ENCODE measurements at regions not wholly inside any gene's neighbourhood (a gene's known extent, or its start where the extent isn't known, plus 50 kb on each side); places are given as distances from the start of the nearest gene placed in this dataset.

DNA sequence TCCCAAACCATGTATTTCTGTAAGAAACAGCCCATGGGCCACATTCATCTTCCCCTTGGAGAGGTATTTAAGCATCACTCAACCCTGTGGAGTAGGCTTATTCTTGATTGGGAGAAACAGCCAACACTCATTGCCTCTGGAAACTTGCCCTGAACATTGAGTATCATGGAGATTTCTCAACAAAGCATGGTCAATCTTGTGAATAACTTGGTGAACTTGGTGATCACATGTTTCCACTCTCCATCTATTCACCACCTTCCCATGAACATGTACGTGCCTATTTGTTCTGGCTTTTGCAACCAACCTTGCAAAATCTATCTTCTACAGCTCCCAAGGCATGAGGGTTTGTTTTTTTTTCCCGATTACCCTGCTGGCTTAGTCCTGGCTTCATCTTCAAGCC is 163.2 kb downstream of the PAH start:
- Histone ChIP-seq H4K20me1 (replicated peaks in 1 of 2; ENCODE audit: control insufficient read depth in 1 of 2, insufficient read depth in 2 of 2, low read length in 2 of 2) (no peaks in the 10 kb centered on the region), H3K36me3 (ENCODE audit: control insufficient read depth in 2 of 4, insufficient read depth in 4 of 4, low read length in 3 of 4) (no peaks in the 10 kb centered on the region), H3K4me3 (ENCODE audit: extremely low read depth in 1 of 4, insufficient read depth in 2 of 4, low read depth in 3 of 4, low read length in 4 of 4) (no peak overlapping the region), H2BK15ac (ENCODE audit: low read length) (no peak overlapping the region), H3K18ac (ENCODE audit: extremely low read depth, low read length) (no peak overlapping the region), H2BK20ac (ENCODE audit: low read length) (no peak overlapping the region), H4K8ac (ENCODE audit: extremely low read depth, insufficient read depth, low read length) (no peak overlapping the region), H3K23me2 (ENCODE audit: low read depth, low read length) (no peaks in the 10 kb centered on the region), H3K56ac (replicated peaks; ENCODE audit: insufficient read length, low read depth, low read length) (no peak overlapping the region), H3K4ac (replicated peaks; ENCODE audit: insufficient read length, low read depth, low read length) (no peak overlapping the region), H3K79me2 (ENCODE audit: control insufficient read depth in 1 of 2, insufficient read depth in 2 of 2, low read length in 2 of 2) (no peaks in the 10 kb centered on the region), H3K4me1 (replicated peaks in 1 of 4; ENCODE audit: control insufficient read depth in 3 of 4, insufficient read depth in 4 of 4, low read length in 3 of 4) (no peaks in the 10 kb centered on the region), H2BK5ac (ENCODE audit: low read depth, low read length) (no peak overlapping the region), H4K91ac (replicated peaks; ENCODE audit: insufficient read length, low read length) (no peak overlapping the region), H2AK5ac (ENCODE audit: low read depth, low read length) (no peak overlapping the region), H3K14ac (ENCODE audit: insufficient read length) (no peak overlapping the region), H3K23ac (ENCODE audit: insufficient read length) (no peak overlapping the region), H3K79me1 (ENCODE audit: low read depth, low read length) (no peaks in the 10 kb centered on the region), H2BK120ac (replicated peaks; ENCODE audit: low read depth, low read length) (no peak overlapping the region), H2AFZ (ENCODE audit: low read length) (no peak overlapping the region), H3K27ac (ENCODE audit: low read depth, low read length) (no peak overlapping the region), H3K4me2 (ENCODE audit: insufficient read depth in 1 of 2, low read depth in 2 of 2, low read length in 2 of 2) (no peak overlapping the region), H3K27me3 (replicated peaks in 1 of 4; ENCODE audit: control insufficient read depth in 3 of 4, extremely low read depth in 1 of 4, insufficient read depth in 3 of 4, low read length in 3 of 4) (no peaks in the 10 kb centered on the region), H4K5ac (ENCODE audit: insufficient read length, low read depth, low read length) (no peak overlapping the region), H3K9ac (replicated peaks in 1 of 4; ENCODE audit: extremely low read depth in 1 of 4, low read depth in 3 of 4, low read length in 3 of 4) (no peak overlapping the region), H3K9me3 (ENCODE audit: insufficient read depth in 2 of 2, low read depth in 1 of 2, low read length in 1 of 2) (no peaks in the 10 kb centered on the region), H2BK12ac (ENCODE audit: low read depth, low read length) (no peak overlapping the region)
- ChIA-PET CTCF (ENCODE audit: partially characterized antibody) (no interaction called here), POLR2A (ENCODE audit: partially characterized antibody) (no interaction called here)
- no peak for DNase-seq (ENCODE audit: low read depth in 1 of 2, low spot score in 2 of 2)
- no peak for FAIRE-seq
- TF ChIP-seq MAX (IDR thresholded peaks at IDR 0.05) (no peak), POLR2AphosphoS5 (IDR thresholded peaks at IDR 0.05; ENCODE audit: low read depth, low read length) (no peak), SRF (IDR thresholded peaks at IDR 0.05; ENCODE audit: low read depth, low read length) (no peak), SP4 (IDR thresholded peaks at IDR 0.05; ENCODE audit: low read length) (no peak), CBX8 (IDR thresholded peaks at IDR 0.05; ENCODE audit: borderline replicate concordance, low read depth, low read length) (no peak), BRCA1 (IDR thresholded peaks at IDR 0.05; ENCODE audit: low read depth, low read length) (no peak), FOSL1 (IDR thresholded peaks at IDR 0.05; ENCODE audit: insufficient read depth, low read depth, low read length) (no peak), NANOG (IDR thresholded peaks at IDR 0.05; ENCODE audit: insufficient read depth, low read depth, low read length, poor library complexity, severe bottlenecking) (no peak), MAFK (IDR thresholded peaks at IDR 0.05; ENCODE audit: low read depth, low read length) (no peak)
- TF ChIP-seq, protein P1, sequence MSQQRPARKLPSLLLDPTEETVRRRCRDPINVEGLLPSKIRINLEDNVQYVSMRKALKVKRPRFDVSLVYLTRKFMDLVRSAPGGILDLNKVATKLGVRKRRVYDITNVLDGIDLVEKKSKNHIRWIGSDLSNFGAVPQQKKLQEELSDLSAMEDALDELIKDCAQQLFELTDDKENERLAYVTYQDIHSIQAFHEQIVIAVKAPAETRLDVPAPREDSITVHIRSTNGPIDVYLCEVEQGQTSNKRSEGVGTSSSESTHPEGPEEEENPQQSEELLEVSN (IDR thresholded peaks at IDR 0.05) = no peak
- 100% methylated on average over 2 of the region's 2 CpGs; no CpG with 5 or more reads in 1 of the 2 experiments for WGBS, 2 experiments (ENCODE audit: extremely low coverage in 1 of 2, insufficient coverage in 1 of 2, insufficient read length in 1 of 2, insufficient replicate concordance in 2 of 2, low coverage in 1 of 2, low lambda C conversion rate in 2 of 2, missing lambda C conversion rate in 1 of 2)

All from H1 (cell line).